ENCODE measurements at regions not wholly inside any gene's neighbourhood (a gene's known extent, or its start where the extent isn't known, plus 50 kb on each side); places are given as distances from the start of the nearest gene placed in this dataset.

GRCh38 chr10:117736655-117737054 is 194.1 kb downstream of the EMX2 start:
- H3K79me1 ChIP-seq (ENCODE audit: low read depth, low read length), result no peaks in the 10 kb centered on the region
- H3K9ac ChIP-seq (replicated peaks in 1 of 4; ENCODE audit: extremely low read depth in 1 of 4, low read depth in 3 of 4, low read length in 3 of 4), result no peak overlapping the region
- no peak overlapping the region for H3K23ac ChIP-seq (ENCODE audit: insufficient read length)
- no peak for TF ChIP-seq TAF1 (IDR thresholded peaks at IDR 0.05; ENCODE audit: low read depth, low read length)
- TF ChIP-seq, protein P1, sequence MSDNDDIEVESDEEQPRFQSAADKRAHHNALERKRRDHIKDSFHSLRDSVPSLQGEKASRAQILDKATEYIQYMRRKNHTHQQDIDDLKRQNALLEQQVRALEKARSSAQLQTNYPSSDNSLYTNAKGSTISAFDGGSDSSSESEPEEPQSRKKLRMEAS (IDR thresholded peaks at IDR 0.05), result no peak
- H3K56ac ChIP-seq (replicated peaks; ENCODE audit: insufficient read length, low read depth, low read length), result no peak overlapping the region
- H2BK120ac ChIP-seq (replicated peaks; ENCODE audit: low read depth, low read length), result no peak overlapping the region
- H4K20me1 ChIP-seq (replicated peaks in 1 of 2; ENCODE audit: control insufficient read depth in 1 of 2, insufficient read depth in 2 of 2, low read length in 2 of 2), result no peaks in the 10 kb centered on the region
- H2AFZ ChIP-seq (ENCODE audit: low read length), result no peak overlapping the region
- H2BK12ac ChIP-seq (ENCODE audit: low read depth, low read length), result no peak overlapping the region
- peaks cover 6 to 36% (median 27%) of the 10 kb centered on the region in 4 experiments for H3K27me3 ChIP-seq (replicated peaks in 1 of 4; ENCODE audit: control insufficient read depth in 3 of 4, extremely low read depth in 1 of 4, insufficient read depth in 3 of 4, low read length in 3 of 4)
- no peaks in the 10 kb centered on the region for H3K36me3 ChIP-seq (ENCODE audit: control insufficient read depth in 2 of 4, insufficient read depth in 4 of 4, low read length in 3 of 4)
- H3K27ac ChIP-seq (ENCODE audit: low read depth, low read length), result no peak overlapping the region
- no peak overlapping the region for H2BK5ac ChIP-seq (ENCODE audit: low read depth, low read length)
- no peak overlapping the region for H3K4me3 ChIP-seq (ENCODE audit: extremely low read depth in 1 of 4, insufficient read depth in 2 of 4, low read depth in 3 of 4, low read length in 4 of 4)
- no peak overlapping the region for H3K4me2 ChIP-seq (ENCODE audit: insufficient read depth in 1 of 2, low read depth in 2 of 2, low read length in 2 of 2)
- H4K8ac ChIP-seq (ENCODE audit: extremely low read depth, insufficient read depth, low read length), result no peak overlapping the region
- H4K5ac ChIP-seq (ENCODE audit: insufficient read length, low read depth, low read length), result no peak overlapping the region
- FAIRE-seq (no peak), DNase-seq (ENCODE audit: low read depth in 1 of 2, low spot score in 2 of 2) (no peak)
- H3K4me1 ChIP-seq (replicated peaks in 1 of 4; ENCODE audit: control insufficient read depth in 3 of 4, insufficient read depth in 4 of 4, low read length in 3 of 4), result peaks cover 0 to 3% (median under 1%) of the 10 kb centered on the region in 4 experiments; a peak in 3 of 7 replicates
- 94% methylated on average over 7 of the region's 7 CpGs; no CpG with 5 or more reads in 1 of the 2 experiments for WGBS, 2 experiments (ENCODE audit: extremely low coverage in 1 of 2, insufficient coverage in 1 of 2, insufficient read length in 1 of 2, insufficient replicate concordance in 2 of 2, low coverage in 1 of 2, low lambda C conversion rate in 2 of 2, missing lambda C conversion rate in 1 of 2)
- no peak overlapping the region for H3K4ac ChIP-seq (replicated peaks; ENCODE audit: insufficient read length, low read depth, low read length)
- H2AK5ac ChIP-seq (ENCODE audit: low read depth, low read length), result no peak overlapping the region
- H2BK20ac ChIP-seq (ENCODE audit: low read length), result no peak overlapping the region
- H2BK15ac ChIP-seq (ENCODE audit: low read length), result no peak overlapping the region
- peaks cover 7% of the 10 kb centered on the region for H3K23me2 ChIP-seq (ENCODE audit: low read depth, low read length)
- CTCF ChIA-PET (ENCODE audit: partially characterized antibody), result interaction anchor here (1.0 to 1.8 kb wide), 6 partner anchors 12 to 88 kb away, joined by 3 to 6 read pairs (median 4); no protein-coding TSS in a partner anchor
- H3K18ac ChIP-seq (ENCODE audit: extremely low read depth, low read length), result no peak overlapping the region
- H4K91ac ChIP-seq (replicated peaks; ENCODE audit: insufficient read length, low read length), result no peak overlapping the region
- H3K14ac ChIP-seq (ENCODE audit: insufficient read length), result no peak overlapping the region
- POLR2A ChIA-PET (ENCODE audit: partially characterized antibody), result interaction anchor here (1.3 kb wide), 1 partner anchor 15 kb away, joined by 3 read pairs; no protein-coding TSS in a partner anchor
- H3K9me3 ChIP-seq (ENCODE audit: insufficient read depth in 2 of 2, low read depth in 1 of 2, low read length in 1 of 2), result no peaks in the 10 kb centered on the region
- H3K79me2 ChIP-seq (ENCODE audit: control insufficient read depth in 1 of 2, insufficient read depth in 2 of 2, low read length in 2 of 2), result no peaks in the 10 kb centered on the region

All from H1 (cell line).